Smooth muscle cell of the brain vasculature (primary cell): ENCODE measurements at regions not wholly inside any gene's neighbourhood (a gene's known extent, or its start where the extent isn't known, plus 50 kb on each side); places are given as distances from the start of the nearest gene placed in this dataset.
A peak's percentile ranks its signal among the peaks of the same experiment; 100 is the strongest.
"Not testable (repeated sequence)": the region's sequence is repeated elsewhere in the genome, so short reads cannot be mapped to it uniquely, and the experiment has no call there.

Experiments used
- DNase-seq: peaks from one replicate; pipeline ENCODE4 v3.0.0-alpha.2; 2012; ENCODE audit warnings: low read depth, low spot score

DNA sequence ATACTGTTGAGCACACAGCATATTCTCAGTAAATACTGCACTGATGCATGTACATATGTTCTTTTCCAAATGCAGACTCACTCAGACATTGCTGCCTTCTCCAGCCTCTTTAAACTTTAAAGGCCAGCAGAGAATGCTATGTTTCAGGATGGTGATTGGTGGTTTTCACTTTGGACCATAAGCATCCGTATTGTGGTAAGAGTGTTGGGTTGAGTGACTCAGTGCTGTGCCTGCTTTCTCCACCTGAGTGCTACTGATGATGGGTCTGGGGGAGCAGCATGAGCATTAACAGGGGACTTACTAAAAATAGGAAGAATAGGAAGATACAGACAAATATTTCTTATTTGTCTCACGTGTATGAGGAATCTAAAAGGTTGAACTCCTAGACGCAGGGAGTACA is 56.3 kb upstream of the ZNF92 start:
- no peak for DNase-seq

DNA sequence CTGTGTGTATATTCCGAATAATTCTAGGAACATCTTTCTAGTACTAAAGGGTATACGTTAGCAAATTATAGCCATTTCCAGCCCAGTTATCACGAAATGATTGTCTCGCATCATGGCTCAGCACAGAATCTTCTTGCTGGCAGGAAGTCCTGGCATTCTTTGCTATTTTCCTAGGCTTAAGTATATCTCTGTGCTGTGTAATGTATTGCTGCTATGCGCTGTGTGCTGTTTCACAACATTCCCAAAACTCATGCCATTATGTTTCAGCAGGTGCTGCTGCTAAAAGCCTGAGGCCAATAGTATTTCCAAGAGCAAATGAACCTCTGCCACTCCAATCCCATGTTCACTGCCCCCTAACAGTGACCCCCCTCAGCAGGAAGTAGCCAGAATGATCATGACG is 62.9 kb upstream of the ZNF92 start:
- no peak for DNase-seq

DNA sequence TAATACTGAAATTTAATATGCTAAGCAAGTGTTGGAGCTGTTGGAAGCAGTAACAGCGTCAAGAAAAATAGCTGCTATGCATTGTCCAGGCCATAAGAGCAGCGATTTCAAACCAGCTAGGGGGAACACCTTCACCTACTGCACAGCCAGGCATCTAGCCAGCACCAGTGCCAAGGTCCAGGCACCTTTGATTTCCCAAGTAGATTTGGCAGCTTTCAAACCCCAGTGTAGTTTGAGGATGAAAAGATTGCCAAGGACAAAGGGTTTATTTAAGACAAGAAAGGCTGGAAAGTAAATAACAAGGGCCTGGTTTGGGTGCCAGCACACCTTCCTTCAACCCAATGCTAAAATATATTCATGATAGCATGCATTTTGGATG is 65.4 kb upstream of the ZNF92 start:
- DNase-seq = no peak

DNA sequence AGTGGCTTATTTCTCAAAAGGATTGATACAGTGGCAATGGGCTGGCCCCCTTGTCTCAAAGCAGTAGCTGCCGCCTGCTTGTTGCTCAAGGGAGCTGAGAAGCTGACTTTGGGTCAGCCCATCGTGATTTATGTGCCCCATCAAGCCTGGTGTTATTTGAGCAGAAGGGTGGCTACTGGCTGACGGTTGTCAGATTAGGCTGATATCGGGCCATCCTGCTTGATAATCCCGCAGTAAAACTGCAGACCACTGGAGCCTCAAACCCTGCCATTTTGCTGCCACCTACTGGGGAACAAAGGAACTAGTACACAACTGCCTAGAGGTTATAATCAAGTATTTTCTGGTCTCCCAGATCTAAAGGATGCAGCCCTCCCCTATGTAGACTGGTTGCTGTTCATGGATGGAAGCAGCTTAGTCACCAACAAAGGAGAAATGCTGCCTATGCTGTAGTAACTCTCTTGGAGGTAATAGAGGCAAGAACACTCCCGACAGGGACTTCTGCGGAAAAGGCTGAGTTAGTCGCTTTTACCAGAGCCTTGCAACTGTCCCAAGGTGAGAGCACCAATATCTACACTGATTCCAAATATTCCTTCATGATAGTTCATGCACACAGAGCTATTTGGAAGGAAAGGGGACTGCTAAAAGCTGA is 65.9 kb upstream of the ZNF92 start:
- peak; percentile 46 for DNase-seq

DNA sequence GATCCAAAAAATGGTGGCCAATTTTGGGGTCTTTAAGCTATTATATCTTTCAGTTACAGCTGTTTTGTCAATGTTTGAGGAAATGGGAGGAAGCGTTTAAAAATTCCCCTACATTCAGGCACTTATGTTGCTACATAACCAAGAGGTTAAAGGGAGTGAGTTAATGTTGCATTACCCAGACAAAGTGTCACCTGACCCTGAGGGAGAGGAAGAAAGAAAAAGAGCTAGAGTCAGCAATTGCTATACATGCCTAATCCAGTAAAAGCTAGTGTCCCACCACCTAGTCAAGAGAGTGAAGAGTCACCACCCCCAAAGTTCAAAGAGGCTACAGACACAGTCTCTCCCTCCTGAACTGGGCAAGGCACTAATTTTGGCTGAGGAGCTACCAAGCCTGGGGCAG is 69.5 kb upstream of the ZNF92 start:
- DNase-seq = no peak

DNA sequence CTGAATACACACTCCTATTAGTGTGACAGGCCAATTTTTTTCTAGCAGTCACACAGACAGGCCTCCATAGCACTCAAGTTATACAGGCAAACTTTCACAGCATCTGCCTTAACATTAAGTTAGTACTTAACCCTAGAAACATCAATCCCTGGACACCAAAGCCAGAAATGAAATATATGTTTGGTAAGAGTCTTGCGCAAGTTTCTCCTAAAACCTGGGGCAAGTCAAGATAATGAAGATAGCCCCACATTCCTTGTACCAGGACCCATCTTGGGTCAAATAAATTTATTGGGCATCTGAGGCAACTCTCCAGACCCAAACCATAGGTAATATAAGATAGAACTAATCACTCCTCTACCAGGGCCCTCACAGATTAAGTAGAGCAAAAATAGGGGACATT is 70.8 kb upstream of the ZNF92 start:
- DNase-seq = no peak

DNA sequence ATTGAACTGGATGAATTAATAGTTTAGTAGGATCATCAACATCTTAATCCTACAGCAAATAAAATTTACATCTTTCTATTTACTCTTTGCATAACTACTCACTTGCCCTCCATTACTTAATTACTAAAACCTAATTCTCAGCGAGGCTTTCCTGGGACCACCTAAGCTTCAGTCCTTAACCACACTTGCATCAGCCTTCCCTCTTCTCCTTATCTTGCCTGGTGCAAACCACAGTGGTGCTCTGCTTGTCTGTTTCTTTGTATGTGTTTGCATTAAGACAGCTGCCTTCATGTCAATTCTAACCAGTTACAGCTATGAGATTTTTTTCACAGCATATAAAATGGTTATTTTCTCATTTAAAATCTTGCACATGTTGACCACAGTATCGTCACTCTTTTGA is 72.6 kb upstream of the ZNF92 start:
- DNase-seq = no peak

DNA sequence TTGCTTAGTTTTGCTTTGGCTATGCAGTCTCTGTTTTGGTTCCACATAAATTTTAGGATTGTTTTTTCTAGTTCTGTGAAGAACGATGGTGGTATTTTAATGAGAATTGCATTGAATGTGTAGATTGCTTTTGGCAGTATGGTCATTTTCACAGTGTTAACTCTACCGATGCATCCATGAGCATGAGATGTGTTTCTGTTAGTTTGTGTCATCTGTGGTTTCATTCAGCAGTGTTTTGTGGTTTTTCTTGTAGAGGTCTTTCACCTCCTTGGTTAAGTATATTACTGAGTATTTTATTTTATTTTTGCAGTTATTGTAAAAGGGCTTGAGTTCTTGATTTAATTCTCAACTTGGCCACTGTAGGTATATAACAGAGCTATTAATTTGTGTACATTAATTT is 78.2 kb upstream of the ZNF92 start:
- no peak for DNase-seq

DNA sequence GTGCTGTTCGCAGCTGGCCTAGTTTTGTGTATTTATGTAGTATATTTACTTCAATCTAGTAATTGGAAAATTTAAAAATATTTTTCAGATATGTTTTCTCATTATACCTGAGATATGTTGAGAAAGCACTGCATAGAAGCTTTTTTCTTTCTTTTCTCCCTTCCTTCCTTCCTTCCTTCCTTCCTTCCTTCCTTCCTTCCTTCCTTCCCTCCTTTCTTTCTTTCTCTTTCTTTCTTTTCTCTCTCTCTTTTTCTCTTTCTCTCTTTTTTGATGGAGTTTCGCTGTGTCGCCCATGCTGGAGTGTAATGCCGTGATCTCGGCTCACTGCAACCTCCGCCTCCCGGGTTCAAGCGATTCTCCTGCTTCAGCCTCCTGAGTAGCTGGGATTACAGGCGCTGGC is 83.3 kb upstream of the ZNF92 start:
- not testable (repeated sequence) for DNase-seq

DNA sequence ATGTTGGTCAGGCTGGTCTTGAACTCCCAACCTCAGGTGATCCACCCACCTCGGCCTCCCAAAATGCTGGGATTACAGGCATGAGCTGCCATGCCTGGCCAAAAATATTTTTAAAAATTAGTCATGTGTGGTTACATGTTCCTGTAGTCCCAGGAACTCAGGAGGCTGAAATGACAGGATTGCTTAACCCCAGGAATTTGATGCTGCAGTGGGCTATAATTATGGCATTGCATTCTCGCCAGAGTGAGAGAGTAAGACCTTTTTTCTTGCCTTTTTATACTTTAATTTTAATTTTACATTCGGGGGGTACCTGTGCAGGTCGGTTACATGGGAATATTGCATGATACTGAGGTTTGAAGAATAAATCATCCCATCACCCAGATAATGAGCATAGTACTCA is 86.6 kb upstream of the ZNF92 start:
- no peak for DNase-seq

DNA sequence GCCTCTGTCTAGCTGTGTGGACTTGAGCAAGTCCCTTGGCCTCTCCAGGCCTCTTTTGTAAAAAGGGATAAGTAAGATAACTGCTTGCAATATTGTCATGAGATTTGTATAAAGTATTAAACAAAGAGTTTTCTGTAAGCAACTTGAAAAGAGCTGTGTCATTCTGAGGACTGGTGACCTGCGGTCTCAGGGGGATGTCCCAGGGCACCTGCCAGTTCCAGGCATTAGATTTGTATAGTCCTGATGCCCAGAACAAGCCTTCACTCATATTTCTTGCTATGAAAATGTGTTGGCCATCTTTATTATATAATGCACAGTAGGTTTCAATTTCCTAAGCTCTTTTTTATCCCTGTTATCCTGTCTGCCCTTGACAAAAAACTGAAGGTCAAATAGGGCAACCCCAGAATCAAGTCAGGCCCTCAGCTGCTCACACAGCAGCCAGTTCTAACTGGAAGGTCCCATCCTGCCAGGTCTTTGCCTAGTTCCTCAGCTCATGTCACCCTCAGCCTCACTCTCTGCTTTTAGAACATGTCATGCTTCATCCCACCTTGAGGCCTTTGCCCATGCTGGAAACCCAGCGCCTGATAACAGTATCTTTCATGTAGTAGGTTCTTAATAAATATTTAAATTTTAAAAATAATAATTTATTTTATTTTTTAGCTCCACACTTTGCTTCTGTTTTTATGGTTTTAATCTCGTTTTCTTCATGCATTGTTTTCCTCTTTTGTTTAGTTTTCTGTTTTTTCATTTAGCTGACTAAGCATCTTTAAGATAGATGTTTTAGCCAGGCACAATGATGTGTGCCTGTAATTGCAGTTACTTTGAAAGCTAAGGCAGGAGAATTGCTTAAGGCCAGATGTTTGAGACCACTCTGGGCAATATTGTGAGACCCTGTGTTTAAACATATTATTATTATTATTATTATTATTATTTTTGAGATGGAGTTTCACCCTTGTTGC is 87.5 kb upstream of the ZNF92 start:
- no peak for DNase-seq

DNA sequence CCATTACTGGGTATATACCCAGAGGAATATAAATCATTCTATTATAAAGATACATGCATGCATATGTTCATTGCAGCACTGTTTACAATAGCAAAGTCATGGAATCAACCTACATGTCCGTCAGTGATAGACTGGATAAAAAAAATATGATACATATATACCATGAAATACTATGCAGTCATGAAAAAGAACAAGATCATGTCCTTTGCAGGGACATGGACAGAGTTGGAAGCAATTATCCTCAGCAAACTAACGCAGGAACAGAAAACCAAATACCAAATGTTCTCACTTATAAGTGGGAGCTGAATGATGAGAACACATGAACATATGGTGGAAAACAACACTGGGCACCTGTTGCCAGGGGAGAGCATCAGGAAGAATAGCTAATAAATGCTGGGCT is 88.4 kb upstream of the ZNF92 start:
- not testable (repeated sequence) for DNase-seq

DNA sequence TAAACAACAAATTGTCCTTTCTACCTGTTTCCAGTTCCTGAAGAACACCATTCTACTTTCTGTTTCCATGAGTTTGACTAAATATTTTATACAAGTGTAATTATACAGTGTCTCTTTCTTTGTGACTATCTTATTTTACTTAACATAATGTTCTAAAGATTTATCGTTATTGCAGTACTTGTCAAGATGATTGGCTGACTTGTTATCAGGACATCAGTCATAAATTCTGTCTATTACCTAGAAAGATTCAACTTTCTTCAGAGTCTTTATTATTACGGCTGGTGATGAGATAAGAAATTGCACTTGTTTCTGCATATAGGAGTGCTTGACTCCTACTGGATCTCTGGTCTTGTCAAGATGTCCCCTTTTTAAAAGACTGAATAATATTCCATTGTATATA is 93.9 kb upstream of the ZNF92 start:
- no peak for DNase-seq

DNA sequence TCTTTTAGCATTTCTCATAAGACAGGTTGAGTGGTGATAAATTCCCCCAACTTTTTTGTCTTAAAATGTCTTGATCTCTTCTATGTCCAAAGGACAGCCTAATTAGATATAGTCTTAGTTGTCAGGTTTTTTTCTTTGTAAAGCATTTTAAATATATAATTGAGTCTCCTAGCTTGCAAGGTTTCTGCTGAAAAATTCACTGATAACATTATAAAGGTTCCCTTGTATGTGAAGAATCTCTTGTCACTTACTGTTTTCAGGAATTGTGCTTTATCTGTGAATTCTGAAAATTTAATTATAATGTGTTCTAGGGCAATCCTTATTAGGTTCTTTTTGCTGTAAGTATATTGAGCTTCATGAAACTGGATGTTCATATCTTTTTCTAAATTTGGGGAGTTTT is 96.8 kb upstream of the ZNF92 start:
- no peak for DNase-seq

DNA sequence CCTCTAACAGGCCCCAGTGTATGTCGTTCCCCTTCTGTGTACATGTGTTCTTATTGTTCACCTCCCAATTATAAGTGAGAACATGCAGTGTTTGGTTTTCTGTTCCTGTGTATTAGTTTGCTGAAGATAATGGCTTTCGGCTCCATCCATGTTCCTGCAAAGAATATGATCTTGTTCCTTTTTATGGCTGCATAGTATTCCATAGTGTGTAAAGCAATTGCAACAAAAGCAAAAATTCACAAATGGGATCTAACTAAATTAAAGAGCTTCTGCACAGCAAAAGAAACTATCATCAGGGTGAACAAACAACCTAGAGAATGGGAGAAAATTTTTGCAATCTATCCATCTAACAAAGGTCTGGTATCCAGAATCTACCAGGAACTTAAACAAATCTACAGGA is 102.2 kb upstream of the ZNF92 start:
- DNase-seq = not testable (repeated sequence)

DNA sequence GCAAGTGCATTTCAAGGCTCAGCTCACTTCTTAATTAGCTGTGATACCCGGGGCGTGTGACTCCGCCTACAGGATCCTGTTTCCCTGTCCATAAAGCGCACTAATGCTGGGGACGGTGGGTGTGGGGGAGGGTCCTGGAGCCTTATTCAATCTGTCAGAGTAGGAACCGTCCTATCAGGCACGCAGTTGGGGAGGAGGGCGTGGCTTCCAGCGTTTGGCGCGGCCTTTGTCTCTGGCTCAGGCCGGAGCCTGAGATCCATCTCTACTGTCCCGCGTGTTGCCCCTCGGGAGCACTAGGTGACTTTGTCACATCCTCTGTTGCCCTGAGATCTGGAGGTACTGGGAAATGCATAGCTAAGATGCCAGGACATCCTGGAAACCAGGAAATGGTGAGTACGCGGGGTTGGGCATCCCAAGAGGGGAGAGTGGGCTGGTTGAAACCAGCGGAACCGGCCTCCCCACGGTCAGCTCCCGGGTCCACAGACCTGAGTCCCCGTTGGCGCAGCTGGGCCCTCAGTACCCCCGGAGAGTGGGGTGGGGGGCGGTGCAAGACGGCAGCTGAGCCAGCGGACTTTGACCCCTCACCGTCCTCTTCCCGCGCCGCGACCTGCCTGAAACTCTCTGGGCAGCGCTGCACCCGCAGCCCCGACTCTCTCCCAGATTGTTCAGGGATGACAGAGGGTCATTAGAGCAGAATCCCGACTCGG is 104.4 kb upstream of the ZNF92 start:
- peak; percentile 44 for DNase-seq

DNA sequence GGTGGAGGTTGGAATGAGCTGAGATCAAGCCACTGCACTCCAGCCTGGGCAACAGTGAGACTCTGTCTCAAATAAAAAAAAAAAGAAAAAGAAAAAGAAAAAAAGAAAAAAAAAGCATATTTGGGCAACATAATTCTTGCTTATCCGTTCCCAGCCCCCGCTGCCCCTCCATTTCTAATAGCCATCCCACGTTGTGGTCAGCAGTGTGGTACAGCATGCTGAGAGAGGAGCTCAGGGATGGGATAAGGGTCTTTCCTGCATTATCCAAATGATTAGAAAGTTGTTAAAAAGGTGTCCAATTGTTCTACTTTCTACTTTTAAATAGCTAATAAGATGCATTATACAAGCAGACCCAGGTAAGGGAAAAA is 104.9 kb upstream of the ZNF92 start:
- DNase-seq = no peak

DNA sequence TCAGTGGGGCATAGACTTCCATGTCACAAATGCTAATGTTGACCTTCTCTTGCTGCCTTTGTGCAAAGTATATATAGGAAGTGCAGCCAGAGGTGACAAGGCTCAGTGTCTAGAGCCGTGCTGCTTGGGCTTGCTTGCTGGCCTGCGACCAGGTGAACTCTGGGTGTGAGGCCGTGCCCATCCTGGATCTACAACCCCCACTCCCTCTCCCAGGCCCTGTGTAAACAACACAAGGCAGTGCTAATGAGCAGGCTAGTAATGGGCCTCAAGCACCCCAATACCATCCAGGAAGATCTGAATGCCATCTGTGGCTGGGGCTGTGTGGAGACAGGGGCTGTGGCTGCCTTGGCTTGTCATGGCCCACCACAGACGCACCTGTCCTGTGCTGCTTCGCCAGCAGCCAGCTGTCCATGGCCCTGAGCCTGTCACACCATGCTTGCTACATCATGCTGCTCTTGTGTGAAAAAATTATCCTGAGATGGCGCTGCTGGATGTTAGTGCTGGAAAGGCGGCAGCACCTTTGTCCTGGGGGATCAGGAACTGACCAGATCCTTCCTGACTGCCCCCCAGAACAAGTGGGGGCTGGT is 107.6 kb upstream of the ZNF92 start:
- DNase-seq = no peak

DNA sequence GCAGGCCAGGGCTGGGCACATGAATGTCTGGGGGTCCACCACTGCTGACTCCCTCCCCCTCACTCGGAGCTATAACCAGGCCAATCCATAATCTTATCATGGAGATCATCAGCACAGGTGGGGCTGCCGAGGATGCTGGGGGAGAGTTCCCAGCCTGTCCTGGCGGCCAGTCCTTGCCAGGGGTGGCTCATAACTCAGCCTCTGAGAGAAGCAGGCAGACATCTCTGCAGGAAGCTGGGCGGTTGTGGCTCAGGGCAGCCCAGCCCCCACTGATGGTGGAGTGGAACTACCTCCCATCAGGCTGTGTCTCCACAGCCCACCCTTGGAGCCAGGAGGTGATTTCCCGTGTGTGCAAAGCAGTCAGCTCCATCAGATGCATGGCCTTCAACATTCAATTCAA is 109.4 kb upstream of the ZNF92 start:
- no peak for DNase-seq

DNA sequence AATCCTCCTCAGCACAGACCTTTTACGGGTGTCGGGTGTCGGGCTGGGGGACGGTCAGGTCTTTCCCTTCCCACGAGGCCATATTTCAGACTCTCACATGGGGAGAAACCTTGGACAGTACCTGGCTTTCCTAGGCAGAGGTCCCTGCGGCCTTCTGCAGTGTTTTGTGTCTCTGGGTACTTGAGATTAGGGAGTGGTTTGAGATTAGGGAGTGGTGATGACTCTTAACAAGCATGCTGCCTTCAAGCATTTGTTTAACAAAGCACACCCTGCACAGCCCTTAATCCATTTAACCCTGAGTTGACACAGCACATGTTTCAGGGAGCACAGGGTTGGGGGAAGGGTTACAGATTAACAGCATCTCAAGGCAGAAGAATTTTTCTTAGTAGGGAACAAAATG is 113.0 kb upstream of the ZNF92 start:
- not testable (repeated sequence) for DNase-seq

DNA sequence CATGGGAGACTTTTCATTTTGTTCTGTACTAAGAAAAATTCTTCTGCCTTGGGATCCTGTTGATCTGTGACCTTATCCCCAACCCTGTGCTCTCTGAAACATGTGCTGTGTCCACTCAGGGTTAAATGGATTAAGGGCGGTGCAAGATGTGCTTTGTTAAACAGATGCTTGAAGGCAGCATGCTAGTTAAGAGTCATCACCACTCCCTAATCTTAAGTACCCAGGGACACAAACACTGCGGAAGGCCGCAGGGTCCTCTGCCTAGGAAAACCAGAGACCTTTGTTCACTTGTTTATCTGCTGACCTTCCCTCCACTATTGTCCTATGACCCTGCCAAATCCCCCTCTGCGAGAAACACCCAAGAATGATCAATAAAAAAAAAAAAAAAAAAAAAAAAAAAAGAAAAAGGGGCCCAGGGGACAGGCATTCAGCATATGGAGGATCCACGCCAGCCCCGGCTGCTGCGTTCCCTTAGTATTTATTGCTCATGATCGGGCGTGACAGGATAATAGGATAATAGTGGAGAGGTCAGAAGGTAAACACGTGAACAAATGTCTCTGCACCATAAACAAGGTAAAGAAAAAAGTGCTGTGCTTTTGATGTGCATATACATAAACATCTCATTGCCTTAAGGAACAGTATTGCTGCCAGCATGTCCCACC is 113.7 kb upstream of the ZNF92 start:
- not testable (repeated sequence) for DNase-seq

DNA sequence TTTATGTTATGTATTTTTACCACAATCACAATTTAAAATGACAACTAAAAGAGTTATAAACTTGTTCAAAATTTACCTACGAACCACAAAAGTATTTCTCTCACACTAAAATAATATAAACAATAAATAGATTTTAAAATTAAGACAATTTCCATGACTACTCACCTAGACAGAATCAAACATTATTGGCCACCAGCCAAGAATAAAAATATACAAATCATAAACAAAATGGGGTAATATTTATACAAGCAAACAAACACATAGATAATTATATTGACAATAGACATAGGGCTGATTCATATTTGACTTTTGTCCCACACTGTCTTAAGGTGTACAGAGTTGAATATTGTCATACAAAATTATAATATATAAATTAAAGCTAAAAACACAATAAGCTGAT is 119.6 kb upstream of the ZNF92 start:
- no peak for DNase-seq
